Neuronal stem cell (in vitro differentiated cells): ENCODE measurements at regions not wholly inside any gene's neighbourhood (a gene's known extent, or its start where the extent isn't known, plus 50 kb on each side); places are given as distances from the start of the nearest gene placed in this dataset.

ENCODE experiments used
- DNase-seq: peaks from one replicate; pipeline ENCODE4 v3.0.0-alpha.2; 2013; ENCODE audit warnings: low spot score
- H2AFZ ChIP-seq: one replicate; pipeline ENCODE4 v1.6.1; 2013; ENCODE audit warnings: mild to moderate bottlenecking, low read length, inconsistent platforms
- H2AK5ac ChIP-seq: 2 replicates; pipeline ENCODE4 v1.6.1; 2013; ENCODE audit warnings: low read depth, mild to moderate bottlenecking, inconsistent platforms, low read length, moderate library complexity, mixed read lengths
- H2BK120ac ChIP-seq: 2 replicates; pipeline ENCODE4 v1.6.1; 2013; ENCODE audit warnings: low read depth, mild to moderate bottlenecking, inconsistent platforms, low read length, moderate library complexity, mixed read lengths
- H2BK12ac ChIP-seq: one replicate; pipeline ENCODE4 v1.6.1; 2013; ENCODE audit warnings: low read length, inconsistent platforms
- H2BK15ac ChIP-seq: 2 replicates; pipeline ENCODE4 v1.6.1; 2013; ENCODE audit warnings: mild to moderate bottlenecking, low read length, inconsistent platforms, mixed read lengths
- H2BK5ac ChIP-seq: one replicate; pipeline ENCODE4 v1.6.1; 2013; ENCODE audit warnings: inconsistent platforms, mild to moderate bottlenecking, low read length, moderate library complexity
- H3K14ac ChIP-seq: one replicate; pipeline ENCODE4 v1.6.1; 2013; ENCODE audit warnings: low read length, inconsistent platforms
- H3K18ac ChIP-seq: 2 replicates; pipeline ENCODE4 v1.6.1; 2013; ENCODE audit warnings: low read length, inconsistent platforms
- H3K23ac ChIP-seq: 2 replicates; pipeline ENCODE4 v1.6.1; 2013; ENCODE audit warnings: low read depth, mild to moderate bottlenecking, mixed read lengths, low read length, inconsistent platforms; ENCODE audit not compliant: poor library complexity
- H3K27ac ChIP-seq: replicated peaks from 3 replicates; pipeline ENCODE4 v1.5.1; 2013; ENCODE audit warnings: low read length, inconsistent platforms
- H3K27me3 ChIP-seq, 3 experiments: 2 replicates each; pipeline ENCODE4 v1.6.1; 2013; ENCODE audit warnings: low read length in 3 of 3, mild to moderate bottlenecking in 2 of 3, inconsistent platforms in 1 of 3, low read depth in 1 of 3, mixed read lengths in 1 of 3, moderate library complexity in 1 of 3; ENCODE audit not compliant: control insufficient read depth in 3 of 3, insufficient read depth in 3 of 3
- H3K36me3 ChIP-seq, 2 donors: replicated peaks in 1 of 2; 2 replicates each; pipeline ENCODE4 v1.6.1; 2013; ENCODE audit warnings: low read length in 2 of 2; ENCODE audit not compliant: control insufficient read depth in 2 of 2, insufficient read depth in 2 of 2
- H3K4ac ChIP-seq: 2 replicates; pipeline ENCODE4 v1.6.1; 2013; ENCODE audit warnings: inconsistent platforms, mild to moderate bottlenecking, low read length, moderate library complexity
- H3K4me1 ChIP-seq, 2 donors: 1 replicate in 1 of 2; 2 replicates in 1 of 2; pipeline ENCODE4 v1.6.1; 2013; ENCODE audit warnings: low read length in 2 of 2, low read depth in 1 of 2; ENCODE audit not compliant: control insufficient read depth in 2 of 2, insufficient read depth in 1 of 2
- H3K4me2 ChIP-seq: one replicate; pipeline ENCODE4 v1.6.1; 2013; ENCODE audit warnings: mild to moderate bottlenecking, low read length, inconsistent platforms; ENCODE audit not compliant: insufficient read depth, poor library complexity, severe bottlenecking
- H3K4me3 ChIP-seq, 2 donors: 2 replicates each; pipeline ENCODE4 v1.5.1; 2013; ENCODE audit warnings: low read length in 2 of 2, mild to moderate bottlenecking in 2 of 2, inconsistent platforms in 1 of 2, moderate library complexity in 1 of 2
- H3K79me1 ChIP-seq: one replicate; pipeline ENCODE4 v1.6.1; 2013; ENCODE audit warnings: low read depth, mild to moderate bottlenecking, inconsistent platforms, low read length, moderate library complexity
- H3K9ac ChIP-seq: one replicate; pipeline ENCODE4 v1.6.1; 2013; ENCODE audit warnings: mild to moderate bottlenecking, low read depth, low read length, inconsistent platforms; ENCODE audit not compliant: poor library complexity
- H3K9me3 ChIP-seq, 2 donors: replicated peaks in 1 of 2; 2 replicates each; pipeline versions ENCODE3 to v1.6.1; 2013; ENCODE audit warnings: low read length in 2 of 2, mild to moderate bottlenecking in 2 of 2, inconsistent platforms in 1 of 2, low read depth in 1 of 2, mixed read lengths in 1 of 2, moderate library complexity in 1 of 2; ENCODE audit not compliant: control insufficient read depth in 2 of 2, insufficient read depth in 1 of 2
- H4K8ac ChIP-seq: one replicate; pipeline ENCODE4 v1.6.1; 2013; ENCODE audit warnings: low read depth, mild to moderate bottlenecking, inconsistent platforms, low read length, moderate library complexity
- H4K91ac ChIP-seq: one replicate; pipeline ENCODE4 v1.6.1; 2013; ENCODE audit warnings: low read length, low read depth, mild to moderate bottlenecking, inconsistent platforms; ENCODE audit not compliant: poor library complexity
- WGBS, 2 donors: extraction: QIAGEN DNeasy Blood & Tissue Kit; methylation state at CpG; one replicate each; pipeline ENCODE4 v1.1.7; 2013; ENCODE audit warnings: missing lambda C conversion rate in 2 of 2, mixed read lengths in 1 of 2; ENCODE audit not compliant: insufficient read length in 2 of 2, insufficient replicate concordance in 1 of 2; ENCODE audit errors: extremely low coverage in 2 of 2; 5-methylcytosine and 5-hydroxymethylcytosine counted together

DNA sequence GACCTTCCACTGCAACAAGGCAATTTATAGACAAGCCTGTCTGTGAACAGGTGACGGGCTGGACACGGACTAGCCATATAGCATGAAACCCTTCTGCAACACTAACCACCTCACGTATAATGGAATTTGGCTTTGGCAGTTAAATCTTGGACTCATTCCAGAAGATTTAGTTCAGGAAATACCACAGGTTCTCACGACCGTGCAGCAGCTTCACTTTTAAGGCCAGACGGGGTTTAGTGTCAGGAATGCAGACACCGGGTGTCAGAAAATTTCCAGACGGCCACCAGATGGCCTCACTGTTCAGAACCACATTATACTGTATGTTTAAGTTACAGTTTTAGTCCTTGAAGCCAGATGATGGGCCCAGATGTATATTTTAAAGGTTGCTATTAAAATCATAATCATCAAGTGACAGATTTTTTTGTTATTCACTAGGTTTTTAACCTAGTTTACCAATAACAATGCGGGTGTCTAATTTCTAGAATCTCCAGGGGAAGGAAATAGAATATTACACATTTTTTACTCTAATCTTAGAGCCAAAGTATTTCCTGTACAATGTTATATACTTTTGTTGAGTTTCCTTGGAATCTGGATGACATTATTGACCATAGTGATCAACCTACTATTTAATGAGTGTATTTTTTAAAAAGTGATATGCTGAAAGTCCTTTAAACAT lies 90.5 kb upstream of the TMPO start:
- H3K36me3 ChIP-seq: no peaks in the 10 kb centered on the region
- no CpG with 5 or more reads among the region's 9 CpGs for WGBS, 2 donors
- no peak overlapping the region for H2AK5ac ChIP-seq
- no peaks in the 10 kb centered on the region for H3K9me3 ChIP-seq
- no peaks in the 10 kb centered on the region for H3K27me3 ChIP-seq
- H3K4me1 ChIP-seq: no peaks in the 10 kb centered on the region
- H4K8ac ChIP-seq: no peak overlapping the region
- no peak overlapping the region for H2AFZ ChIP-seq
- peak; percentile 37 for DNase-seq
- H3K79me1 ChIP-seq: no peaks in the 10 kb centered on the region
- no peak overlapping the region for H3K4me2 ChIP-seq
- H4K91ac ChIP-seq: no peak overlapping the region
- H3K27ac ChIP-seq: no peak overlapping the region
- H3K18ac ChIP-seq: no peak overlapping the region
- H2BK120ac ChIP-seq: no peak overlapping the region
- H3K23ac ChIP-seq: no peak overlapping the region
- no peak overlapping the region for H3K4ac ChIP-seq
- H3K4me3 ChIP-seq: no peak overlapping the region
- no peak overlapping the region for H2BK5ac ChIP-seq
- no peak overlapping the region for H3K14ac ChIP-seq
- no peak overlapping the region for H2BK15ac ChIP-seq
- no peak overlapping the region for H2BK12ac ChIP-seq
- H3K9ac ChIP-seq: no peak overlapping the region

DNA sequence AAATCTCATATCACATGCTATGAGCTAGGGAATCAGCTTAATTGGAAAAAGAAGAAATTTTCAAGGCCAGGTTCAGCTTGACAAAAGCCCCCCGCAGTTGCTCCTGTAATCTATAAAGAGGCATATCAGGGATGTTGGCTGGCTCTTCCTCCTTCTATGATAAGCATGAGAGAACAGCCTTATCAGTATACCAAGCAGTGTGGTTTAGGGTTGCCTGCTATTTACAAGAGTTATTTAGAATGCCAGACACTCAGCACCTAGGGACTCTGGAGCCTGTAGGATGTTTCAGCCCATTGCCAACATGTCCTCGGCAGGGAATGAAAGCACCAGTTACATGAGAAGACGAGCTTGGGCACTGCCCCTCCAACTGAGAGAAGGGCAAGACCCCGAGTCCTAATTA lies 89.5 kb upstream of the TMPO start:
- no peak overlapping the region for H3K14ac ChIP-seq
- H3K9me3 ChIP-seq: no peaks in the 10 kb centered on the region
- DNase-seq: no peak
- H3K23ac ChIP-seq: no peak overlapping the region
- no peak overlapping the region for H2AFZ ChIP-seq
- WGBS, 2 donors: no CpG with 5 or more reads among the region's 4 CpGs
- no peak overlapping the region for H4K8ac ChIP-seq
- no peaks in the 10 kb centered on the region for H3K79me1 ChIP-seq
- H4K91ac ChIP-seq: no peak overlapping the region
- no peak overlapping the region for H3K4me3 ChIP-seq
- no peak overlapping the region for H3K9ac ChIP-seq
- H3K18ac ChIP-seq: no peak overlapping the region
- H3K27me3 ChIP-seq: no peaks in the 10 kb centered on the region
- no peak overlapping the region for H2AK5ac ChIP-seq
- no peak overlapping the region for H2BK5ac ChIP-seq
- H2BK120ac ChIP-seq: no peak overlapping the region
- H2BK12ac ChIP-seq: no peak overlapping the region
- no peak overlapping the region for H3K4me2 ChIP-seq
- no peaks in the 10 kb centered on the region for H3K4me1 ChIP-seq
- no peaks in the 10 kb centered on the region for H3K36me3 ChIP-seq
- H3K4ac ChIP-seq: no peak overlapping the region
- no peak overlapping the region for H2BK15ac ChIP-seq
- no peak overlapping the region for H3K27ac ChIP-seq

DNA sequence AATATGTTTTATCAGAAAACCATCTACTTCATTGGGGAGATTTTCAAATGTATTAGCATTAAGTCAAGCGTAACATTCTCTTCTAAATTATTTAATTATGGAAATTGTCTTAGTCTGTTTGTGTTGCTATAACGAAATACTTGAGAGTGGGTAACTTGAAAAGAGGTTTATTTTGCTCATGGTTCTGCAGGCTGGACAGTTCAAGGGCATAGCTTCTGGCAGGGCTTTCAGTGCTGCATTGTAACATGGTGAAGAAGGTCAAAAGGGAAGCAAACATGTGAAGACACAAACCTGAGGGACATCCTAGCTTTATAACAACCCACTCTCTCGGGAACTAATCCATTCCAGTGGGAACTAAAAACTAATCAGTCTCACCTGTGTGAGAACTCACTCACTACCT lies 84.3 kb upstream of the TMPO start:
- H3K18ac ChIP-seq: no peak overlapping the region
- no peak overlapping the region for H2BK5ac ChIP-seq
- no peak overlapping the region for H3K4ac ChIP-seq
- H3K4me1 ChIP-seq: no peaks in the 10 kb centered on the region
- no peak overlapping the region for H3K27ac ChIP-seq
- no peak overlapping the region for H3K4me2 ChIP-seq
- no peak overlapping the region for H3K23ac ChIP-seq
- H3K14ac ChIP-seq: no peak overlapping the region
- H3K9me3 ChIP-seq: peaks cover 0 to 5% of the 10 kb centered on the region in 2 donors
- no peaks in the 10 kb centered on the region for H3K27me3 ChIP-seq
- WGBS, 2 donors: no CpG with 5 or more reads among the region's 3 CpGs
- H2BK120ac ChIP-seq: no peak overlapping the region
- no peak overlapping the region for H2BK15ac ChIP-seq
- no peak overlapping the region for H4K91ac ChIP-seq
- no peak overlapping the region for H3K4me3 ChIP-seq
- DNase-seq: no peak
- H2AFZ ChIP-seq: no peak overlapping the region
- H3K9ac ChIP-seq: no peak overlapping the region
- no peak overlapping the region for H4K8ac ChIP-seq
- H2AK5ac ChIP-seq: no peak overlapping the region
- no peaks in the 10 kb centered on the region for H3K79me1 ChIP-seq
- no peaks in the 10 kb centered on the region for H3K36me3 ChIP-seq
- H2BK12ac ChIP-seq: no peak overlapping the region

GRCh38 chr12:98437166-98437565 lies 78.2 kb upstream of the TMPO start:
- no CpG with 5 or more reads among the region's 4 CpGs for WGBS, 2 donors
- Histone ChIP-seq H2BK12ac (no peak overlapping the region), H3K9me3 (peaks cover 0 to 2% of the 10 kb centered on the region in 2 donors), H3K27me3 (no peaks in the 10 kb centered on the region), H3K4me3 (no peak overlapping the region), H2AK5ac (no peak overlapping the region), H2AFZ (no peak overlapping the region), H3K4ac (no peak overlapping the region), H3K79me1 (no peaks in the 10 kb centered on the region), H3K36me3 (no peaks in the 10 kb centered on the region), H3K4me1 (no peaks in the 10 kb centered on the region), H4K8ac (no peak overlapping the region), H2BK120ac (no peak overlapping the region), H3K9ac (no peak overlapping the region), H2BK5ac (no peak overlapping the region), H4K91ac (no peak overlapping the region), H3K23ac (no peak overlapping the region), H3K27ac (no peak overlapping the region), H2BK15ac (no peak overlapping the region), H3K18ac (no peak overlapping the region), H3K4me2 (no peak overlapping the region), H3K14ac (no peak overlapping the region)
- DNase-seq: no peak
